Spleen (tissue), 11 donors: ENCODE measurements at regions not wholly inside any gene's neighbourhood (a gene's known extent, or its start where the extent isn't known, plus 50 kb on each side); places are given as distances from the start of the nearest gene placed in this dataset.

Source experiments
- DNase-seq: peaks from one replicate; pipeline ENCODE4 v3.0.0-alpha.2; 2020
- H3K27ac ChIP-seq, 8 donors: fragments of 200-600 bp; sonication (generic) in 7 of 8; 1 replicate in 4 of 8; 2 replicates in 4 of 8; pipeline versions ENCODE4 v1.5.0 to v1.8.0; 2016 to 2021; ENCODE audit warnings: inconsistent platforms in 4 of 8, mild to moderate bottlenecking in 4 of 8, moderate library complexity in 1 of 8
- H3K27me3 ChIP-seq, 7 donors: fragments of 200-600 bp; sonication (generic) in 6 of 7; replicated peaks in 1 of 7; 1 replicate in 4 of 7; 2 replicates in 3 of 7; pipeline versions ENCODE4 v1.5.0 to v1.8.0; 2016 to 2021; ENCODE audit warnings: inconsistent platforms in 3 of 7, mild to moderate bottlenecking in 1 of 7
- H3K36me3 ChIP-seq, 6 donors: fragments of 200-600 bp; sonication (generic) in 5 of 6; 1 replicate in 4 of 6; 2 replicates in 2 of 6; pipeline versions ENCODE4 v1.5.0 to v1.8.0; 2016 to 2021; ENCODE audit warnings: inconsistent platforms in 2 of 6
- H3K4me1 ChIP-seq, 6 donors: fragments of 200-600 bp; sonication (generic) in 5 of 6; 1 replicate in 3 of 6; 2 replicates in 3 of 6; pipeline versions ENCODE4 v1.5.0 to v1.8.0; 2016 to 2021; ENCODE audit warnings: inconsistent platforms in 3 of 6
- H3K4me3 ChIP-seq, 8 donors: fragments of 200-600 bp; sonication (generic) in 7 of 8; 1 replicate in 4 of 8; 2 replicates in 4 of 8; pipeline versions ENCODE4 v1.5.0 to v1.8.0; 2016 to 2021; ENCODE audit warnings: inconsistent platforms in 4 of 8, mild to moderate bottlenecking in 4 of 8, moderate library complexity in 2 of 8
- H3K9me3 ChIP-seq, 8 donors: fragments of 200-600 bp; sonication (generic) in 7 of 8; 1 replicate in 4 of 8; 2 replicates in 4 of 8; pipeline versions ENCODE4 v1.5.0 to v1.8.0; 2016 to 2021; ENCODE audit warnings: inconsistent platforms in 4 of 8
- POLR2A ChIP-seq, 3 donors: fragments of 450-650 bp; IDR thresholded peaks; one replicate each; pipeline ENCODE4 v1.5.1; 2017; ENCODE audit warnings: antibody characterized with exemption in 3 of 3, mild to moderate bottlenecking in 1 of 3
- POLR2AphosphoS5 ChIP-seq, 3 donors: sonication (generic); formaldehyde crosslinking; IDR thresholded peaks; one replicate each; pipeline ENCODE4 v1.5.1; 2017; ENCODE audit warnings: antibody characterized with exemption in 3 of 3
- WGBS, 5 donors: extraction: QIAGEN DNeasy Blood & Tissue Kit in 3 of 5; methylation state at CpG; one replicate each; pipeline versions ENCODE4 v1.1.5 to v1.1.7; 2013 to 2018; 5-methylcytosine and 5-hydroxymethylcytosine counted together
- intact Hi-C: fragments of 100-400 bp; cut with DNase I; formaldehyde crosslinking; loops from one replicate; pipeline ENCODE4 v1.15.0; 2023; ENCODE audit warnings: low total_unique reads
- TF ChIP-seq, protein P1 (sequence below), 11 experiments: fragments of 200-600 bp in 7 of 11; fragments of 450-650 bp in 4 of 11; sonication (generic) in 4 of 11; IDR thresholded peaks in 8 of 11; conservative IDR thresholded peaks in 3 of 11; 1 replicate in 7 of 11; 2 replicates in 4 of 11; pipeline versions ENCODE4 v1.4.0 to v1.8.0; 2016 to 2021; ENCODE audit warnings: antibody characterized with exemption in 11 of 11, inconsistent platforms in 4 of 11, mild to moderate bottlenecking in 1 of 11
- donor health status: healthy with polysubstance abuse.
- donor health status: DM: no; HTN: no; CAD: no; lungs with moderate emphysema.
- donor health status: DM: no; HTN: no; CAD: no.
- donor health status: Bipolar disorder and iron deficiency.
- donor health status: healthy.
- donor health status: DM: no; HTN: no; CAD: no.
- donor health status: DM: yes; HTN: yes; CAD: no.

DNA sequence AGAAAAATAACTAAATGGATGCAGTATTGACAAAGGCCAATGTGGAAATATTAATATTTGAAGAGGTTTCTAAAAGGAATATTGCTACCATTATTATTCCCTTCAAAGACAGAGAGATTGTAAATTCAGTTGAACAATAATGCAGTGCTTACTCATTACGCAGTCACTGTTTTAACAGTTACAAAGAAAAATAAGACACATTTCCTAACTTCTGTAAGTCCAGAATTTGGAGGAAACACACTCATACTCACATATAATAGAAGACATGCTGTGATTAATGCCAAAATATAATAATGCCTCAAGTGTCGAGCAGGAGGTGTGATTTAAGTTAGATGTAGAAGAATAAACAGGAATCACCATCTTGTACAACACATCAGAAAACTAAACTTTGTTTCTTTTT, 389.2 kb downstream of the FBXO15 start:
- no peak for TF ChIP-seq POLR2A (IDR thresholded peaks at IDR 0.05)
- TF ChIP-seq, protein P1, sequence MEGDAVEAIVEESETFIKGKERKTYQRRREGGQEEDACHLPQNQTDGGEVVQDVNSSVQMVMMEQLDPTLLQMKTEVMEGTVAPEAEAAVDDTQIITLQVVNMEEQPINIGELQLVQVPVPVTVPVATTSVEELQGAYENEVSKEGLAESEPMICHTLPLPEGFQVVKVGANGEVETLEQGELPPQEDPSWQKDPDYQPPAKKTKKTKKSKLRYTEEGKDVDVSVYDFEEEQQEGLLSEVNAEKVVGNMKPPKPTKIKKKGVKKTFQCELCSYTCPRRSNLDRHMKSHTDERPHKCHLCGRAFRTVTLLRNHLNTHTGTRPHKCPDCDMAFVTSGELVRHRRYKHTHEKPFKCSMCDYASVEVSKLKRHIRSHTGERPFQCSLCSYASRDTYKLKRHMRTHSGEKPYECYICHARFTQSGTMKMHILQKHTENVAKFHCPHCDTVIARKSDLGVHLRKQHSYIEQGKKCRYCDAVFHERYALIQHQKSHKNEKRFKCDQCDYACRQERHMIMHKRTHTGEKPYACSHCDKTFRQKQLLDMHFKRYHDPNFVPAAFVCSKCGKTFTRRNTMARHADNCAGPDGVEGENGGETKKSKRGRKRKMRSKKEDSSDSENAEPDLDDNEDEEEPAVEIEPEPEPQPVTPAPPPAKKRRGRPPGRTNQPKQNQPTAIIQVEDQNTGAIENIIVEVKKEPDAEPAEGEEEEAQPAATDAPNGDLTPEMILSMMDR (IDR thresholded peaks at IDR 0.05 in 8 of 11, conservative IDR thresholded peaks at IDR 0.05 in 3 of 11): no peak
- no peak for TF ChIP-seq POLR2AphosphoS5 (IDR thresholded peaks at IDR 0.05)
- DNase-seq: no peak
- H3K4me1 ChIP-seq: no peaks in the 10 kb centered on the region
- no peaks in the 10 kb centered on the region for H3K36me3 ChIP-seq
- H3K4me3 ChIP-seq: no peak overlapping the region
- no peaks in the 10 kb centered on the region for H3K27me3 ChIP-seq
- no peak overlapping the region for H3K27ac ChIP-seq
- intact Hi-C loops: no loop called here
- no peaks in the 10 kb centered on the region for H3K9me3 ChIP-seq
- 82 to 91% (median 86%) methylated on average over 2 of the region's 2 CpGs for WGBS, 5 donors

DNA sequence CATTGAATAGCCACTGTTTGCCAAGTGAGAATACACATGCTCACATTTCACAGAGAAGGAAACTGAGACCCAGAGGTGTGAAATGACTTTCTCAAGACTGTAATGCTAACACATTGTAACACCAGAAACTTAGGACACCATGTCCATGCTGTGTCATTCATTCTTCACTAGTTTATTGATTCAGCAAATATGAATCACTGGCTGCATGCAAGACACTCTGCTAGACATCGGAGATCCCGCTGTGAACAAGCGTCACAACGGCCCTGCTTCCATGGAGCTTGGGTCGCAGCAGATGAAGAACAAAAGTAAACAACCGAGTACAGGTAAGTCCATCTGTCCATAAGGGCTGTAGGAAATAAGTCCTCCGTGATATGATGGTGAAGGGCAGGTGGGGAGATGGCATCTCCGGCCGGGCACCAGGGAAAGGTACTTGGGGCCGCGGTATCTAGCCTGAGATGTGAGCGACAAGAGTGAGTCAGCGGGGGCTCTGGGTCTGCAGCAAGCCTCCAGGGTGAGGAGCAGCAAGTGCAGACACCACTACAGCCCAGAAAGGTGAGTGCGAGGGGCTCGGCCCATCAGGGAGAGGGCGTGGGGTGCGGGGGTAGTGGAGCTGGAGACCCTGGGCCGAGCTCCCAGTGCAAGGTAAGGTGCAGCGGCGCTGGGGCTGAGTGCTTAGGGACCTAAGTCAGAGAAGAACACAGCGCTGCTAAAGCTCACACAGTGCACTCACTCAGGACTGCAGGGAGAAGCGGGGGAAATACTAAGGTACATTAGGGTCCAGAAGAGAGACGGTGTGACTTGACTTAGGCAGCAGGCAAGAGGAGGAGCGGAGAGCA, 391.2 kb downstream of the FBXO15 start:
- H3K9me3 ChIP-seq: no peaks in the 10 kb centered on the region
- H3K4me1 ChIP-seq: no peaks in the 10 kb centered on the region
- DNase-seq: no peak
- H3K27ac ChIP-seq: no peak overlapping the region
- no peak for TF ChIP-seq POLR2AphosphoS5 (IDR thresholded peaks at IDR 0.05)
- TF ChIP-seq, protein P1 (IDR thresholded peaks at IDR 0.05 in 8 of 11, conservative IDR thresholded peaks at IDR 0.05 in 3 of 11): no peak
- H3K36me3 ChIP-seq: no peaks in the 10 kb centered on the region
- intact Hi-C loops: no loop called here
- no peaks in the 10 kb centered on the region for H3K27me3 ChIP-seq
- WGBS, 5 donors: 89 to 95% (median 91%) methylated on average over 24 of the region's 24 CpGs
- H3K4me3 ChIP-seq: no peak overlapping the region

DNA sequence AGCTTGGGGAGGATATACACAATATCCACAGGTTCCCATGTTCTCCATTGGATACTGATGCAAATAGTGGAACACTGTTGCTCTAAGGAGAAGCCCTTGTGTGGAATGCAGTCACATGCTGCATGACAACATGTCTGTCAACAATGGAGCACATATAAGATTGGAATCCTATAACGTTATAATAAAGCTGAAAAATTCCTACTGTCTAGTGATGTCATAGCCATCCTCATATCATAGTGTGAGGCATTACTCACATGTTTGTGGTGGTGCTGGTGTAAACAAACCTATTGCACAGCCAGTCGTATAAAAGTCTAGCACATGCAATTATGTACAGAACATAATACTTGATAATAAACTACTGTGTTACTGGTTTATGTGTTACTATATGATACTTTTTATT, 394.7 kb downstream of the FBXO15 start:
- 78 to 88% (median 83%) methylated on average over 2 of the region's 2 CpGs for WGBS, 5 donors
- no peak for DNase-seq

DNA sequence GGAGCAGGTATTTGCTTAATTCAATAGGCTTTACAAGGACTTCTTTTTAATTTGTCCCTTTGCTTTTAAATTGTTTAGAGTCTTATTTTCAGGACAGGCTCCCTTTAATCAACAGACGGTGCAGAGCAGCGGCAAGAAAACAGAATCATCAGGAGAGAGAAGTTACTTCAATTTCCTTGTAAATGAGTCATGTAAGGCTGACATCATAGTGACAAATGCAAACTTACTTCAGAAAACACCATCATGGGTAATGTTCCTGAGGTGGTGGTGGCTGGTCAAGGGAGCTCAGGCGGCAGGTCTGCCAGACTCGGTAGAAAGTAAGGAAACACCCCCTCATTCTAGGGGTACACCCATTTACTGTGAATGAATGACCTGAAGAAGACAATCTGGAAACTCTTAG, 395.1 kb downstream of the FBXO15 start:
- DNase-seq: no peak
- intact Hi-C loops: no loop called here
- Histone ChIP-seq H3K27me3 (no peaks in the 10 kb centered on the region), H3K9me3 (no peaks in the 10 kb centered on the region), H3K4me1 (no peaks in the 10 kb centered on the region), H3K36me3 (no peaks in the 10 kb centered on the region), H3K4me3 (no peak overlapping the region), H3K27ac (no peak overlapping the region)
- TF ChIP-seq POLR2A (IDR thresholded peaks at IDR 0.05) (no peak), POLR2AphosphoS5 (IDR thresholded peaks at IDR 0.05) (no peak)
- TF ChIP-seq, protein P1 (IDR thresholded peaks at IDR 0.05 in 8 of 11, conservative IDR thresholded peaks at IDR 0.05 in 3 of 11): no peak
- WGBS, 5 donors: 70 to 83% (median 76%) methylated on average over 4 of the region's 4 CpGs

More for the DNA sequence above, 394.7 kb downstream of the FBXO15 start:
- Histone ChIP-seq H3K27me3 (no peaks in the 10 kb centered on the region), H3K9me3 (no peaks in the 10 kb centered on the region), H3K27ac (no peak overlapping the region), H3K4me3 (no peak overlapping the region), H3K4me1 (no peaks in the 10 kb centered on the region), H3K36me3 (no peaks in the 10 kb centered on the region)
- intact Hi-C loops: no loop called here
- TF ChIP-seq, protein P1 (IDR thresholded peaks at IDR 0.05 in 8 of 11, conservative IDR thresholded peaks at IDR 0.05 in 3 of 11): no peak
- no peak for TF ChIP-seq POLR2AphosphoS5 (IDR thresholded peaks at IDR 0.05)
- TF ChIP-seq POLR2A (IDR thresholded peaks at IDR 0.05): no peak
